Activated CD4-positive, alpha-beta T cell treated with anti-CD3 and anti-CD28 coated beads for 48 hours (primary cell): ENCODE measurements at regions not wholly inside any gene's neighbourhood (a gene's known extent, or its start where the extent isn't known, plus 50 kb on each side); places are given as distances from the start of the nearest gene placed in this dataset.
"Not testable (repeated sequence)": the region's sequence is repeated elsewhere in the genome, so short reads cannot be mapped to it uniquely, and the experiment has no call there.

Source experiments
- DNase-seq: peaks from one replicate; pipeline ENCODE4 v3.0.0-alpha.2; 2020

- DNase-seq = no peak
These were observed 64.0 kb downstream of the TBR1 start for GRCh38 chr2:161480123-161480522.

GRCh38 chr2:161481619-161482018 lies 65.5 kb downstream of the TBR1 start:
- no peak for DNase-seq

GRCh38 chr2:161484061-161484460 lies 68.0 kb downstream of the TBR1 start:
- no peak for DNase-seq

- no peak for DNase-seq
These were observed 70.0 kb downstream of the TBR1 start for GRCh38 chr2:161486111-161486510.

GRCh38 chr2:161488131-161488699 lies 72.1 kb downstream of the TBR1 start:
- no peak for DNase-seq

GRCh38 chr2:161488879-161489278 lies 72.8 kb downstream of the TBR1 start:
- DNase-seq = no peak

GRCh38 chr2:161500892-161501610 lies 85.0 kb downstream of the TBR1 start:
- DNase-seq = peak; percentile 6

- DNase-seq = not testable (repeated sequence)
These were observed 86.2 kb downstream of the TBR1 start for GRCh38 chr2:161502279-161502678.

GRCh38 chr2:161504628-161505289 lies 88.7 kb downstream of the TBR1 start:
- not testable (repeated sequence) for DNase-seq

GRCh38 chr2:161505466-161505865 lies 89.4 kb downstream of the TBR1 start:
- not testable (repeated sequence) for DNase-seq

- not testable (repeated sequence) for DNase-seq
These were observed 97.4 kb downstream of the TBR1 start for GRCh38 chr2:161513295-161514032.

- no peak for DNase-seq
These were observed 101.4 kb upstream of the SLC4A10 start for GRCh38 chr2:161522796-161523195.

- DNase-seq = no peak
These were observed 91.0 kb upstream of the SLC4A10 start for GRCh38 chr2:161533218-161533617.

GRCh38 chr2:161546635-161547034 lies 77.6 kb upstream of the SLC4A10 start:
- no peak for DNase-seq

GRCh38 chr2:161547130-161547529 lies 77.1 kb upstream of the SLC4A10 start:
- no peak for DNase-seq

- DNase-seq = no peak
These were observed 72.2 kb upstream of the SLC4A10 start for GRCh38 chr2:161552015-161552414.

GRCh38 chr2:161555826-161556225 lies 68.4 kb upstream of the SLC4A10 start:
- DNase-seq = no peak

GRCh38 chr2:161556440-161556839 lies 67.8 kb upstream of the SLC4A10 start:
- DNase-seq = no peak

GRCh38 chr2:161557538-161557937 lies 66.7 kb upstream of the SLC4A10 start:
- DNase-seq = no peak

GRCh38 chr2:161564906-161565305 lies 59.3 kb upstream of the SLC4A10 start:
- DNase-seq = no peak

- no peak for DNase-seq
These were observed 54.8 kb upstream of the SLC4A10 start for GRCh38 chr2:161569401-161569800.

GRCh38 chr2:161570424-161571050 lies 53.7 kb upstream of the SLC4A10 start:
- DNase-seq = no peak

- DNase-seq = no peak
These were observed 53.2 kb upstream of the SLC4A10 start for GRCh38 chr2:161571051-161571429.
